ENCODE measurements at regions not wholly inside any gene's neighbourhood (a gene's known extent, or its start where the extent isn't known, plus 50 kb on each side); places are given as distances from the start of the nearest gene placed in this dataset.
"Not testable (repeated sequence)": the region's sequence is repeated elsewhere in the genome, so short reads cannot be mapped to it uniquely, and the experiment has no call there.

- peak; percentile 11 for DNase-seq (ENCODE audit: low spot score)
These were observed 169.8 kb upstream of the PLXNC1 start for GRCh38 chr12:93978553-93978952.

GRCh38 chr12:93979189-93979588 lies 169.2 kb upstream of the PLXNC1 start:
- DNase-seq (ENCODE audit: low spot score) = peak; percentile 23

- no peak for DNase-seq (ENCODE audit: low spot score)
These were observed 167.7 kb upstream of the PLXNC1 start for GRCh38 chr12:93980711-93981110.

DNA sequence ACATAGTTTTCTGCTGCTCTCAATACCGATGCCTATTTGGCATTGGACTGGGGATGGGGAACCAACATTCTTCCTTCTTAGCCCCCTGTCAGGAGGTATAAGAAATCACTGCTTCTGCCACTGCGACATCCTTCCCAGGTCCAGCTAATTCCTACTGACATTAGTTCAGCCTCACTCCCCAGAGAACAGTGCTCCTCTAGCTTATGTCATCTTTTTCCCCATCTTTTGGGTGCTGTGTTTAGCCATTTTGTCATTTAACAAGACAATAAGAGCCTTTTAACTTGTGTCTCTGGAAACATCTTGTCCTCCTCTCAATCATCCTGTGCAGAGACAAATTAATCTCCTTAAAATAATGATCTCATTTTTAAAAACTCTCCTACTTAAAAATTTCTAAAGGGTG lies 167.0 kb upstream of the PLXNC1 start:
- no peak for DNase-seq (ENCODE audit: low spot score)

DNA sequence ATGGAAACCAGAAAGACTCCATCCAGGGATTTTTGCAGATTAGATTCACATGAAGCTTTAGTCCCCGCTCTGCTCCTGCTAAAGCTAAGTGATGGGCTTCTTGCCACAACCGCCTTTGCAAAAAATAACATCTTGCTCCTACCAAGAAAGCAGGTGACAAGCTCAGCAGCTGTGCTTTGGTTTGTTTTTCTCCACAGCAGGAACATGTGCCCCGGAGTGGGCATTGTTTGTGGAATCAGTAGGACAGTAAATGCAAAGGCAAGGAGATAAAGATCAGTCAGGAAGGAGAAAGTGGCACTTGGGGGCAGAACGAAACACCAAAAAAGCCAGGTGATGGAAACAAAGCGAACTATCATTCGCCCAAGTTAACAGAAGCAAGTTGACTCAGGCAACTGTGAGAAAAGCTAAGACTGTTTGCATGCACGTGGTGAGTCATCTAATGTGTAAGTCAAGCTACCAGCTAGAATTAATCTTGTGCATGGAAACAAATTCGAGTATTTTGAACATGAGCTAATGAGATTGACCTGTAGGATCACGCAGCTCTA lies 165.5 kb upstream of the PLXNC1 start:
- peak; percentile 38 for DNase-seq (ENCODE audit: low spot score)

GRCh38 chr12:93984005-93984404 lies 164.4 kb upstream of the PLXNC1 start:
- DNase-seq (ENCODE audit: low spot score) = no peak

- no peak for DNase-seq (ENCODE audit: low spot score)
These were observed 158.4 kb upstream of the PLXNC1 start for GRCh38 chr12:93989949-93990348.

DNA sequence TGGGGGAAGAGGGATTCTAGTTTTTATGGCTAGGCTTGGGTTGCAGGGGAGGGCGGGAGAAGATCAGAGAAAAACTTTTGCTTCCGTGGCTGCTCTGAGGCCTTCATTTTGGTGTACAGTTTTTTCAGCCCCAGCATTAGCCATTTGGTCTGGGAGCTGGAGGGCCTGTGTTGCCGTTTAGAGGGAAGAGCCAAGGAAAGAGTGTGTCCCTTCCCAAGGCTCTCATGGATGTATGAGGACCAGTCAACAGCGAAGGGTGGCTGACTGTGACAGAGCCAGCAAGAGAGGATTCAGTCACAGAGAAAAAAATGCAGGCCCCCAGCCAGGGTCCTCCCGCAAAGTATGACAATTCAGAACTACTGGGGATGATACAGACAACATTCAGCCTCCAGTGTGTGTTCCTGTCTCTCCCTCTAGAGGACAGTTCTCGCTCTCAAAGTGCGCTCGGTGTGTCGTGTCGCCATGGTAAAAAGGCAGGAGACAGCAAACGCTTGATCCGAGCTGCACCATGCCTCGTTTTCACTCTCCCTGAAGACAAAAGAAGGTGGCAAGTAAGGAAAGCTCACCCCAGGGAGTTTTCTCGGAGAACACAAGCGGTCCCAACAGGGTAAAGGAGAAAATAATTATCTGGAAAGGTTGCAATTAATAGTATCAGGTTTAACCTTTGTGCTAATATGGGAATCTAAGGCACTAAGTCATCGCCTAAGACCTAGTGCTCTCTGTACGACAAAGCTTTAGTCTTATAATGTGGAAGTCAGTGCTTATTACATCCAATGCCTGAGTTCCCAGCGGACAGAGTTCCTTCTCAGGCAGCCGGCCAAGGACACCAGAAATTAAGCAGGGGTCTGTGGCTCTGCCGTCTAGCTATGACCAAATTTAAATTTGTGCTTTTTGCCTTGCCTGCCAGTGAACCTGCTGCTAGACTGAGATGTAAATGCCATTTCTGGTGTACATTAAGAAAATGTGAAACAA lies 157.3 kb upstream of the PLXNC1 start:
- no peak for DNase-seq (ENCODE audit: low spot score)

DNA sequence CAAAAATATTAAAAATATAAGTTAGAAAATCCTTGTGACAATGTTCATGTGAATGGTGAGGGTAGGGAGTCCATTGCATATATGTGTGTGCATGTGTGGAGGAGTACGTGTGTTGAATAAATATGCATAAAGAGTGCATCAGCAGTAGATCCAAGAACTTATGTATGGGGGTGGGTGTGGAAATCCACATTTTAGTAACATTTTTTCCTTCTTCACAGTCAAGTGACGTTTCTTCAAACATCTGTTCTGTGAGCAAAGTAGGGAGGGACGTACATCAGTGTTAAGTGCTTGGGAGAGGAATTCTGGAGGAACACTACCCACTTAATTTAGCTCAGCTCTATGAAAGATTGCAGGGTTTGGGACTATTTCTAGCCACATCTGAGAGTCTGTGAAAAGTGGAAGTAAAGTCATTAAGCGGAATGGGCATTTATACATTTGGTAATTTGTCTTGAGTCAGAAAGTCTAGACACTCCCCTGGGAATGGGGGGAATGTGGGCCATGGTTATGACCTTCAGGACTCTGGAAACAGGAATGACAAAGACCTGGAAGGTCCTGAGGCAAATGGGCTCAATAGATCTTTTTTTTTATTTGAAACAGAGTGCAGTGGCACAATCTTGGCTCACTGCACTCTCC lies 156.4 kb upstream of the PLXNC1 start:
- no peak for DNase-seq (ENCODE audit: low spot score)

- DNase-seq (ENCODE audit: low spot score) = no peak
These were observed 153.7 kb upstream of the PLXNC1 start for GRCh38 chr12:93994721-93995120.

DNA sequence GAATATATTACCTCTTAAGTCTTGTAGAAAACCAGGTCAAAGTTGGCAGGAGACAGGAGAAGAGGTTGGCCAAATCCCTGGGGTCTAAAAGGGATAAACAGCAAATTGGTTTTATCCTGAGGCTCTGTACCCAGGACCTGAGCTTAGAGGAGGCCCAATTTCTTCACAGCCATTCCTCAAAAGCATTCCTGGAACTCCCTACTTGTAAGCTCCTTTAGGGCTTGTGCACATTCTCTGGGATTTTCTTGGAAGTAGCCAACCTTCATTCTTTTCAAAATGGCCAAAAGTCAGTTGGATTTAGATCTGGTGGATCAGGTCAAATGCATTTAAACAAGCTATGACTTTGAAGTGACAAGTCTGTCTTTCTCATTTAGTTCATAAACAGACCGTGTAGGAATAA lies 152.1 kb upstream of the PLXNC1 start:
- DNase-seq (ENCODE audit: low spot score) = no peak

GRCh38 chr12:94001691-94002090 lies 146.7 kb upstream of the PLXNC1 start:
- DNase-seq (ENCODE audit: low spot score) = no peak

DNA sequence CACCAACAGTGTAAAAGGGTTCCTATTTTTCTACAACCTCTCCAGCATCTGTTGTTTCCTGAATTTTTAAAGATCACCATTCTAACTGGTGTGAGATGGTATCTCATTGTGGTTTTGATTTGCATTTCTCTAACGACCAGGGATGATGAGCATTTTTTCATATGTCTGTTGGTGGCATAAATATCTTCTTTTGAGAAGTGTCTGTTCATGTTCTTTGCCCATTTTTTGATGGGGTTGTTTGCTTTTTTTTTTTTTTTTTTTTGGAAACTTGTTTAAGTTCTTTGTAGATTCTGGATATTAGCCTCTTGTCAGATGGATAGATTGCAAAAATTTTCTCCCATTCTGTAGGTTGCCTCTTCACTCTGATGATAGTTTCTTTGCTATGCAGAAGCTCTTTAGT lies 145.5 kb upstream of the PLXNC1 start:
- not testable (repeated sequence) for DNase-seq (ENCODE audit: low spot score)

DNA sequence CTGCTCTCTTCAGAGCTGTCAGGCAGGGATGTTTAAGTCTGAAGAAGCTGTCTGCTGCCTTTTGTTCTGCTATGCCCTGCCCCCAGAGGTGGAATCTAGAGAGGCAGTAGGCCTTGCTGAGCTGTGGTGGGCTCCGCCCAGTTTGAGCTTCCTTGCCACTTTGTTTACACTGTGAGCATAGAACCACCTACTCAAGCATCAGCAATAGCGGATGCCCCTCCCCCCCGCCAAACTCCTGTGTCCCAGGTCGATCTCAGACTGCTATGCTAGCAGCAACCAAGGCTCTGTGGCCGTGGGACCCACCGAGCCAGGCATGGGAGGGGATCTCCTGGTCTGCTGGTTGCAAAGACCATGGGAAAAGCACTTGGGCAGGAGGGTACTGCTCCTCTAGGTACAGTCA lies 140.5 kb upstream of the PLXNC1 start:
- peak; percentile 29 for DNase-seq (ENCODE audit: low spot score)

GRCh38 chr12:94010307-94010706 lies 138.1 kb upstream of the PLXNC1 start:
- DNase-seq (ENCODE audit: low spot score) = no peak

- no peak for DNase-seq (ENCODE audit: low spot score)
These were observed 136.3 kb upstream of the PLXNC1 start for GRCh38 chr12:94012071-94012470.

GRCh38 chr12:94012590-94012989 lies 135.8 kb upstream of the PLXNC1 start:
- DNase-seq (ENCODE audit: low spot score) = no peak

- DNase-seq (ENCODE audit: low spot score) = not testable (repeated sequence)
These were observed 131.1 kb upstream of the PLXNC1 start for GRCh38 chr12:94017247-94017646.

DNA sequence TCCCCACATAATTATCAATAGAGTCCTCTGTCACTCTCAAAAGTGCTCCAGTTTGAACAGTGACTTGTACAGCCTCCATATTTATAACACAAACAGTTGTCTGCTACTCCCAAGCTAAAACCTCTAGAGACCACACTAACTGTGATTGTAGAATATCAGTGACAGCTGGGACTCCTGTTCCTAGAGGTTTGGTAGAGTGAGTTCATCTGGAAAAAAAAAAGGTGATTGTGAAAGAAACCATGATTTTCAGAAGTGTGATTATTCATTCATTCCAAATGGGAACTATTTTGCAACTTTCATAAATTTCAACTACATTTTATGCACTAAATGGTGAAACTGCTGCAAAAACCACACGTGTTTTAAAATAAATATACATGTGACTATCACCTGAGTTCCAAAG lies 128.0 kb upstream of the PLXNC1 start:
- DNase-seq (ENCODE audit: low spot score) = no peak

DNA sequence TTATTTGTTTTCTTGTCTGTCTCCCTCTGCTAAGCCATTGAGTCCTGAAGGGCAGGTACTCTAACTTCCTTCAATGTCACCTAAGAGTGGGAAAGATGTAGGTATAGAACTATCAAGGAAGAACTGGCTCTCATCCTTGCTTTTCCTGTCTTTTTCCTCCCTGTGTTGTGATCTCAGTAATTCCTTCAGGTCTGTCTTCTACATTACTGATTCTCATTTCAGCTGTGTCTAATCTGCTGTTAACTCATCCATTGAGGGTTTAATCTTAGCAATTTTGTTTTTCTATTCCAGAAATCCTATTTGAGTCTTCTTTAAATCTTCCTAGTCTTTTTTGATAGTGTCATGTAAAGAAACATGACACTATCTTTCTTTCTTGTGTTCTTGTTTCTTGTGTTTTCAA lies 124.5 kb upstream of the PLXNC1 start:
- DNase-seq (ENCODE audit: low spot score) = no peak

DNA sequence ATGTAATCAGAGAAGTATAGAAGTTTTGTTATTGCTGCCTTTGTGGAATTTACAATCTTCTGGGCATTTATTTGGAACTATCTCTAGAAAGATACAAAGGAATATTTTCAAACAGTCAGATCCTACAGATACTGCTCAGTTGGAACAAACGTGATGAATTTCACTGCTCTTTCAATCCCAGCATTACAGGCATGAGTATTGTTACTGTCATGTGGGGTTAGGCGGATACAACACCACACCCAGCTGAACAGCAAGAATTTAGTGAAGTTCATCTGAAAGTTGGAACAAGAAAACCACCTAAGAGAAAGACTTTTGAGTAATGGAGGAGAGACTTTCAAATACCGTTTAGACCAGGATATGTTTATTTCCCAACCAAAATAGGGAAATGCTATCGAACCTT lies 123.3 kb upstream of the PLXNC1 start:
- no peak for DNase-seq (ENCODE audit: low spot score)

DNA sequence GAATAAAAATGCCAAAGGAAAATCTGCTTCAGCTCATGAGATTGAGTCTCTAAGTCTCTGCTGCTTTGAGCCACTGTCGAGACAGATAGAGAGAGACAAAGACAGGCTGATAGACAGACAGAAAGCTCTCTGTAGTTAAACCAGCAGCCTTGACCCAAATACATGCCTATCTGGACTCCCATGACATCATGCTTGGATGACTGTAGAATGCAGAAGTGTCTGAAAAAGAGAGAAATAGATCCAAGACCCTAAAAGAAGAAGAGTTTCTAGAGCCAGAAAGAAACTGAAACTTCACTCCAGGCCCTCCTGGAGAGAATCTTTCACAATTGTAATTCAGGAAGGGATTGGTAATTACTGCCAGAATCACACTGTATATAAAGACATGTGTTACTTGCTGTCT lies 122.6 kb upstream of the PLXNC1 start:
- DNase-seq (ENCODE audit: low spot score) = no peak

- DNase-seq (ENCODE audit: low spot score) = no peak
These were observed 121.8 kb upstream of the PLXNC1 start for GRCh38 chr12:94026596-94026995.

Data from H4 (cell line).